Limb (tissue), 2 donors: ENCODE measurements at regions not wholly inside any gene's neighbourhood (a gene's known extent, or its start where the extent isn't known, plus 50 kb on each side); places are given as distances from the start of the nearest gene placed in this dataset.

Experiments
- DNase-seq, 2 donors: peaks; one replicate each; pipeline ENCODE4 v3.0.0-alpha.2; 2016; ENCODE audit errors: extremely low spot score in 2 of 2

GRCh38 chr3:159126261-159127020, 324.6 kb downstream of the MFSD1 start:
- no peak for DNase-seq

GRCh38 chr3:159127021-159127392, 325.2 kb downstream of the MFSD1 start:
- DNase-seq, result no peak

DNA sequence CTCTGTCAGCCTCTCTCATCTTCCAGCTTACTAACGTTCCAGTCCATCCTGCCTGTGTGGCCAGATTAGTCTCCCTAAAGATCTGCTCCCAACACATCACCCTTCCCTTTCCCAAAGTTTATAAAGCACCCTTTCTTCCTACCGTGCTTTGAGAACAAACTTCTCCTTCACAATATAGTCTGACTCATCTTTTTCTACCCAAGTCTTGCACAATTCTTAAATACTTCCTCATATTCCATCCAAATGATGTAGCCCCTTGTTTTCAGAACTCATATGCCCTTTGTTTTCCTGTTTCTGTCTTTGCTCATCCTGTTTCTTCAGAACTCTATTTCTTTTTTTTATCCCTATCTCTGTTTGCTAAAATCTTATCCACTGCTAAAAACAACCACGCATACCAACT, 326.8 kb downstream of the MFSD1 start:
- DNase-seq, result no peak

- DNase-seq, result no peak
Measured at GRCh38 chr3:159130108-159130507, 328.3 kb downstream of the MFSD1 start.

DNA sequence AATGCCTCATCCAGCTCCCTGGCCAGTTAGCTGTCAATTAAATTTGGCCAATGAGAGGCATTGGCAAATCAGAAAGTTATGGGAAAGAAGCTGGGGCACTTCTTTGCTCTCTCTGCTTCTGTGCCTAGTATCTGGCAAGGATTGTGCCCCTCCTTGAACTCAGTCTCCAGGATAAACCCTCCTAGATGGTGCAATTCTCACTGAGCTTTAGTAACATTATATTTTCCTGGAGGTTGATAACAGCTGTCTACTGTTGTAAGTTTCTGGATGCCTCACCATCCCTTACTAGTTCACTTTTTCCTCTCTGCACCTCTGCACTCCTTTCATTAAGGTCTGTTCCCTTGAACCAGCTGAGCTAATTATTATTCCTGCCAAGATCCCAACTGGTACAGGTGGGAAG, 329.5 kb downstream of the MFSD1 start:
- DNase-seq, result no peak

DNA sequence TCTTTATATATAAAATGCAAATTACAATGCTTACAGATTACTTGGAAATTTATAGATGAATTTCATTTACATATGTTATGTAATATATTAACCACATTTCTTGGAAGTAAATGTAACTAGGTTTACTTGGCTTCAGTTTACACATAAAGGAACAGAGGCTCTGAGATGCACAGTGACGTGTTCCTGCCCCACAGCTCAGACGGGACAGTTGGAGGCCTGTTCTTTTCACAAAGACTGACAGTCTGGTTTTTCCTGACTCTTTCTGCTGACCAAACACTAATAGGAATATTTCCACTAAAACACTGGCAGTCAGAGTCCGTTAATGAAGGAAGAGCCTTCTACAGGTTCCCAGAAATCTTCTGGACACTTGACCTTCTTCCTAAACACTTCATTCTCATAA, 336.1 kb downstream of the MFSD1 start:
- peak in 1 of 2 donors; percentile 1 for DNase-seq

DNA sequence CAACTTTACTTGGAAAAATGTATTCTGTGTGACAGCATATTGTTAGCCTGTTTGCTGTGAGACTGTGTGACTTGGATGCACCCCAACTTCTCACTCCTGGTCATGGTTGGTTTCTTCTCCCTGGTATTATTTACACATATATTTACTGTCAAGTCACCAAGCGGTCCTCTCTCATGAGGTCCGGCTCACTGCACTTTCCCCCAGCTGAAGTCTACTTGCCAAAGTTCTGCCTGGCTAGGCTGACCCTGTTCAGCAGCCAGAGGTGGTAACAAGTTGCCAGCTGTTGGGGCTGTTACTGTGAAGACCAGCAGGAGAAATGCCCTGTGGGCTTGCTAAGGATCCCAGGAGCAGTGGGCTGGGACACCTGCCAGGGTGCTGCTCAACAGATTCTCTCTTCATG, 337.5 kb downstream of the MFSD1 start:
- no peak for DNase-seq

DNA sequence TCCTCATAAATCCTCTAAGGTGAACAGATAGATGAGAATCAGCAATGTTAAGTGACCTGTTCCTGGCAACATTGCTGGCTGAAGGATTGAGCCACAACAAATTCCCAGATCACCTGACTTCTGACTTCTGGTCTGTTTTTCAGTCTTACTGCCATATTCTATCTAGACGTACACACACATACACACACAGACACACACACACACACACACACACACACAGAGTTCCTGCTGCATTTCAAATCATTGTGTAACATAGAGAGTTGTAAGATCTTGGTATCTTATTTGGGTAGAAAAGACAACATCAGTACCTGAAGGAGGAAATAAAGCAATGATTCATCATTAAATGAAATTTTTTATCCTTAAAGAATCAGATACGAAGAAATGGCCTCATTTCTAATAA, 342.6 kb downstream of the MFSD1 start:
- DNase-seq, result no peak

- no peak for DNase-seq
Measured at GRCh38 chr3:159144891-159145290, 343.0 kb downstream of the MFSD1 start.

DNA sequence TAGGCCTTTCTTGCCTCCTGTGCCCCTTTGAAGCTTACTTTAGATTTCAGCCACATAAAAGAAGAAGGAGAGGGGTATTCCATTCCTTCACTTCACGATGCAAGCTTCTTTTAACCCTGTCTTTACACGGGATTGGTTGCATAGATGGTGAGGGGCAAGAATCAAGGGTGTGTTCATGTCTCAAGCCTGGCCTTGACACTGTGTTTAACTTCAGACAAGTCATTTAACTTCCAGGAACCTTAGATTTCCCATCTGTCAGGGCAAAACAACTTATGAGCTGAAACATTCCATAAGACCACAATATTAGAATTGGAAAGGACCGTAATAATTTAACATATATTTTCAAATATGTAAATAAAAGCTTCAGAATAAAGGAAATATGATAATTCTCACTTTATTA, 344.5 kb downstream of the MFSD1 start:
- DNase-seq, result no peak

GRCh38 chr3:159146856-159147435, 345.1 kb downstream of the MFSD1 start:
- no peak for DNase-seq

DNA sequence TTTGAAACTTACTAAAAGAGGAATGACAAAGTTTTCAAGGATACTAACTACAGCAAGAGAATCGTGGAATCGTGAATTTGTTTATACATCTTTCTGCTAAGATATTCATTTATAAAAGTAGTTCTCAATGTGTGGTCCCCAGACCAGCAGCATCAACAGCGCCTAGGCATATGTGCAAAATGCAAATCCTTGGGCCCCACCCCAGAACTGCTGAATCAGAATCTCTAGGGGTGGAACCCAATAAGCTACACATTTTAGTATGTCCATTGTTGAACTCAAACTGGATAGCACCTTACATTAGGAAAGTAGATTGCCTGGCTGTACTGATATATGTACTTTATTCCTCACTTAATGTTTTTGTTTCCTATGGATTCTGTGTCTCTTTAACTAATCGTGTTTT, 346.0 kb downstream of the MFSD1 start:
- DNase-seq, result no peak

DNA sequence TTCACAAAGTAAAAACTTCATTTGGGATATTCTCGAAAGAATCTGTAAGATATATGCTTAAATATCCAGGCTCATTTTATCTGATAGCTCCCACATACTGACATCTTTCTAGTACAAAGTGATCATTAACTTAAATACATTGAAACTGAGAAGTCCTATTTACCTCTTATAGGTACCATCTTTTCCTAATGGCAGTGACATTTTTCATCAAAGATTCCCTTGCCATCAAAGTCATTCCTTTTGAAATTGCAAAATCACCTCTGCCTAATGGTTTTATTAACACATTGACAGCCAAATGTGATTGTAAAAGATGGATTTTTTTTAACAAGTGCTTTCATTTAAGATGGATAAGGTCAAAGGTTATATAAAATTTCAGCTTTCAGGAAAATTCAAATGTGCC, 346.6 kb downstream of the MFSD1 start:
- no peak for DNase-seq

GRCh38 chr3:159149131-159149530, 347.3 kb downstream of the MFSD1 start:
- no peak for DNase-seq

GRCh38 chr3:159149633-159150032, 347.8 kb downstream of the MFSD1 start:
- DNase-seq, result no peak

- no peak for DNase-seq
Measured at GRCh38 chr3:159150180-159150579, 348.3 kb downstream of the MFSD1 start.

DNA sequence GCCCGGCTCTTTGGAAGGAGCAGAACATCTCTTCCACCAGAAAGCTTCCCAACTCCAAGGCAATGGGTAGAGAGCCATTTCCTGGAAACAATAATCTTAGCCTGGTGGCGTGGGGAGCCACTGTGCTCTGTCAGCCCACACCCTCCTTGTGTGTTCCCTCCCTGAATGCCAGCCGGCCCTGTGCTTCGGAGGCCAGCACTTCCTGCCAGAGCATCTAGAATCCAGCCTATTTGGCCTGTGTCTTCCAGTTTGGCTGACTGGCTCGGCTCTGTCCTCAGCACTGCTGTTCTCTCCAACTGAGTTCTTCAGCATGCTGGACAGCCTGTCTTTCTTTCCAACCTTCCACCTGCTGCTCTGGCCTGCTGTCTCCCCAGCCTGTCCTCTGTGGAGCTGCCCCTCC, 349.3 kb downstream of the MFSD1 start:
- no peak for DNase-seq

DNA sequence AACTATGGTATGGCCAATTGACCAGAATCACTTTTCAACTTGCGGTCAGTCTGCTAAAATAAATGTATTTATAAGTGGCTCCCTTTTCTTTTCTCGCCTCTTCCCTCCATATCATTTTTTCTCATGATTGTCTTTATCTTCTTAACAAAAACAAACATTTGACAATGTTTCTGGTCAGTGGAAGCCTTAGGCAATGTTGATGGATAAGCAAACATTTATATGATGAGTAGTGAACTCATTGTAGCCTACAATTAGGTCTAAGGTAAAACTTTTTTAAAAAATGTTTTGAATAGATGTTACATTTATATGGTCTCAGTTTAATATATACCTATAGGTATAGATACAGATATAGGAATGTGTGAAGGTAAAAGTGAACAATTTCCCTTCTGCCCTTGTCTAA, 355.4 kb downstream of the MFSD1 start:
- no peak for DNase-seq

- DNase-seq, result no peak
Measured at GRCh38 chr3:159158213-159158612, 356.4 kb downstream of the MFSD1 start.

DNA sequence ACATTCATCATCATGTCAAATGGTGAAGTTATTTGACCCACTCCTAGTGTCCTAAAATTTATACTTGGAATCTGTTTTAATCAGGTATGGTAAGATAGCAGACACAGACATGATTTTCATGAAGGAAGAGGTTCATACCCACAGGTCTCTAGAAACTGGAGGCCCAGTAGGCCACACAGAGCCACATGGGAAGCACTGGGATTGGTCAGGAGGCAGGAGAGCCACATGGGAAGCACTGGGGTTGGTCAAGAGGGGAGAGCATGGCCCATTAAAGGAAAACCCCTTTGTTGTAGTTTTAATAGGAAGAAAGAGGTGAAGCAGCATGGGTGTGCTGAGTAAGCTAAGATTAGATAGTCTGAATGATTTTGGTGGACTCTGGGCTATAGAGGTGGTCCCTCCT, 356.9 kb downstream of the MFSD1 start:
- DNase-seq, result no peak

DNA sequence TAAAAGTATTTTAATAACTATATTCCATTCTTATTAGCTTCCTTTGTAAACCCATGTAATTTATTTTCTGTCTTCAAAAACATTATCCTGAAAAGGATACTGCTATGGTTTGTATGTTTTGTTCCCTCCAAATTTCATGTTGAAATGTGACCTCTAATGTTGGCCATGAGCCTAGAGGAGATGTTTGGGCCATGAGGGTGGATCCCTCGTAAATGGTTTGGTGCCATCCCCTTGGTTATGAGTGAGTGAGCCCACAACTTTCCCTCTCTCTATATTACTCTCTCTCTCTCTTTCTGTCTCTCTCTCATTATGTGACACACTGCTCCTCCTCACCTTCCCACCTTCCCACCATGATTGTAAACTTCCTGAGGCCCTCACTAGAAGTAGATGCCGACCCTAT, 357.7 kb downstream of the MFSD1 start:
- no peak for DNase-seq

GRCh38 chr3:159163656-159164055, 361.8 kb downstream of the MFSD1 start:
- DNase-seq, result no peak

DNA sequence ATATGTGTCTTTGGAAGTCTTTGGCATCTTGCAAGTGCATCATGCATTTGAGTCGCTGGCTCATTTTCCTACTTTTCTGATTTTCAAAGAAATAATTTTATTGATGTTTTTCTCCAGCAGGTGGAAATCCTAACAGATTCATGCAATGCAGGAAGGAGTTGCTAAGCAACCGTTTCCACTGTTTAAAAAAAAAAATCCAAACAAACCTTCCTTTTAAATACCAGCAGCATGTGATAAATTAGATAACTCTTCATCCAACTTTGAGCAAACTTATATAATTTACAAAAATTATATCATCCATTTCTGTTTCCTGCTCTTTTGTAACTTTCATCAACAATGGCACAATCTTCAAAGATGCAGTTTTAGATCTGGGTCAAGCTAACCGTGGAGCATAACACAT, 364.1 kb downstream of the MFSD1 start:
- DNase-seq, result no peak
